ENCODE measurements at regions not wholly inside any gene's neighbourhood (a gene's known extent, or its start where the extent isn't known, plus 50 kb on each side); places are given as distances from the start of the nearest gene placed in this dataset.

GRCh38 chr14:40691066-40691465 lies 915.6 kb upstream of the LRFN5 start:
- TF ChIP-seq CTCF (conservative IDR thresholded peaks at IDR 0.05; ENCODE audit: low read depth, low read length): no peak
- no peak for TF ChIP-seq EZH2 (IDR thresholded peaks at IDR 0.05; ENCODE audit: low read length, unreplicated experiment)
- Histone ChIP-seq H3K79me2 (ENCODE audit: low read length) (no peaks in the 10 kb centered on the region), H3K36me3 (ENCODE audit: low read depth, low read length) (no peaks in the 10 kb centered on the region), H3K9me2 (replicated peaks; ENCODE audit: low read length) (no peaks in the 10 kb centered on the region), H3K4me2 (ENCODE audit: low read length) (no peak overlapping the region), H3K9me3 (ENCODE audit: low read length) (no peaks in the 10 kb centered on the region), H3K9ac (ENCODE audit: low read length) (no peak overlapping the region), H3K27ac (ENCODE audit: low read length) (no peak overlapping the region), H3K27me3 (ENCODE audit: low read length) (no peaks in the 10 kb centered on the region), H3F3A (ENCODE audit: low read length, unreplicated experiment) (no peaks in the 10 kb centered on the region), H3K4me1 (ENCODE audit: insufficient read depth, low read length) (no peaks in the 10 kb centered on the region), H2AFZ (ENCODE audit: low read length) (no peak overlapping the region), H3K4me3 (ENCODE audit: low read length) (no peak overlapping the region), H4K20me1 (ENCODE audit: low read length) (no peaks in the 10 kb centered on the region)
- CTCF ChIA-PET: no interaction called here
- no peak for DNase-seq
- BruUV-seq (replicated peaks): no TSS peak
- POLR2A ChIA-PET (ENCODE audit: unreplicated experiment): no interaction called here
- intact Hi-C loops (cut with micrococcal nuclease): no loop called here
- ATAC-seq: no peak

GRCh38 chr14:40685764-40686163 lies 920.9 kb upstream of the LRFN5 start:
- intact Hi-C loops (cut with micrococcal nuclease): no loop called here
- Histone ChIP-seq H3K9me3 (ENCODE audit: low read length) (no peaks in the 10 kb centered on the region), H3K36me3 (ENCODE audit: low read depth, low read length) (no peaks in the 10 kb centered on the region), H3K27me3 (ENCODE audit: low read length) (no peaks in the 10 kb centered on the region), H3K4me2 (ENCODE audit: low read length) (no peak overlapping the region), H3K27ac (ENCODE audit: low read length) (no peak overlapping the region), H2AFZ (ENCODE audit: low read length) (no peak overlapping the region), H3K9me2 (replicated peaks; ENCODE audit: low read length) (no peaks in the 10 kb centered on the region), H3K9ac (ENCODE audit: low read length) (no peak overlapping the region), H3K79me2 (ENCODE audit: low read length) (no peaks in the 10 kb centered on the region), H3K4me3 (ENCODE audit: low read length) (no peak overlapping the region), H3K4me1 (ENCODE audit: insufficient read depth, low read length) (peaks cover under 1% of the 10 kb centered on the region; the same call in 1 of the 2 replicates), H4K20me1 (ENCODE audit: low read length) (no peaks in the 10 kb centered on the region), H3F3A (ENCODE audit: low read length, unreplicated experiment) (no peaks in the 10 kb centered on the region)
- no peak for DNase-seq
- no peak for ATAC-seq
- CTCF ChIA-PET: no interaction called here
- POLR2A ChIA-PET (ENCODE audit: unreplicated experiment): no interaction called here
- no peak for TF ChIP-seq CTCF (conservative IDR thresholded peaks at IDR 0.05; ENCODE audit: low read depth, low read length)
- no peak for TF ChIP-seq EZH2phosphoT487 (IDR thresholded peaks at IDR 0.05; ENCODE audit: borderline replicate concordance, low read length)
- BruUV-seq (replicated peaks): no TSS peak

- no peak overlapping the region for H2AFZ ChIP-seq (ENCODE audit: low read length)
- no peaks in the 10 kb centered on the region for H3K9me2 ChIP-seq (replicated peaks; ENCODE audit: low read length)
- H3K4me2 ChIP-seq (ENCODE audit: low read length): no peak overlapping the region
- H4K20me1 ChIP-seq (ENCODE audit: low read length): no peaks in the 10 kb centered on the region
- POLR2A ChIA-PET (ENCODE audit: unreplicated experiment): no interaction called here
- DNase-seq (no peak), ATAC-seq (no peak)
- intact Hi-C loops (cut with micrococcal nuclease): no loop called here
- no peak overlapping the region for H3K27ac ChIP-seq (ENCODE audit: low read length)
- no peaks in the 10 kb centered on the region for H3K79me2 ChIP-seq (ENCODE audit: low read length)
- H3K4me3 ChIP-seq (ENCODE audit: low read length): no peak overlapping the region
- no peaks in the 10 kb centered on the region for H3K9me3 ChIP-seq (ENCODE audit: low read length)
- no peaks in the 10 kb centered on the region for H3F3A ChIP-seq (ENCODE audit: low read length, unreplicated experiment)
- peaks cover 6% of the 10 kb centered on the region for H3K4me1 ChIP-seq (ENCODE audit: insufficient read depth, low read length)
- H3K27me3 ChIP-seq (ENCODE audit: low read length): no peaks in the 10 kb centered on the region
- no peaks in the 10 kb centered on the region for H3K36me3 ChIP-seq (ENCODE audit: low read depth, low read length)
- no peak for TF ChIP-seq CTCF (conservative IDR thresholded peaks at IDR 0.05; ENCODE audit: low read depth, low read length)
- BruUV-seq (replicated peaks): no TSS peak
- CTCF ChIA-PET: no interaction called here
- H3K9ac ChIP-seq (ENCODE audit: low read length): no peak overlapping the region
These were observed 922.3 kb upstream of the LRFN5 start for GRCh38 chr14:40684328-40684727.
